ENCODE measurements at regions not wholly inside any gene's neighbourhood (a gene's known extent, or its start where the extent isn't known, plus 50 kb on each side); places are given as distances from the start of the nearest gene placed in this dataset.

- DNase-seq: no peak
Observed at GRCh38 chr11:33615751-33616150, 84.9 kb downstream of the C11orf91 start.

- no peak for DNase-seq
Observed at GRCh38 chr11:33613404-33613803, 87.2 kb downstream of the C11orf91 start.

GRCh38 chr11:33610903-33611302, 89.7 kb downstream of the C11orf91 start:
- no peak for DNase-seq

- no peak for DNase-seq
Observed at GRCh38 chr11:33608386-33608785, 92.2 kb downstream of the C11orf91 start.

GRCh38 chr11:33606762-33607161, 93.9 kb downstream of the C11orf91 start:
- DNase-seq: no peak

GRCh38 chr11:33605703-33606102, 94.9 kb downstream of the C11orf91 start:
- DNase-seq: no peak

- DNase-seq: no peak
Observed at GRCh38 chr11:33598426-33599069, 102.1 kb downstream of the C11orf91 start.

GRCh38 chr11:33594188-33594587, 106.4 kb downstream of the C11orf91 start:
- DNase-seq: no peak

GRCh38 chr11:33590441-33590840, 110.2 kb downstream of the C11orf91 start:
- DNase-seq: no peak

GRCh38 chr11:33588056-33588455, 112.6 kb downstream of the C11orf91 start:
- DNase-seq: no peak

- DNase-seq: no peak
Observed at GRCh38 chr11:33585586-33586209, 114.9 kb downstream of the C11orf91 start.

GRCh38 chr11:33582636-33583325, 117.8 kb downstream of the C11orf91 start:
- no peak for DNase-seq

GRCh38 chr11:33579101-33579500, 121.5 kb downstream of the C11orf91 start:
- DNase-seq: no peak

GRCh38 chr11:33577204-33577603, 123.4 kb downstream of the C11orf91 start:
- DNase-seq: no peak

GRCh38 chr11:33575311-33575710, 125.3 kb downstream of the C11orf91 start:
- no peak for DNase-seq

- no peak for DNase-seq
Observed at GRCh38 chr11:33574331-33574730, 126.3 kb downstream of the C11orf91 start.

GRCh38 chr11:33569333-33569732, 131.3 kb downstream of the C11orf91 start:
- DNase-seq: no peak

- no peak for DNase-seq
Observed at GRCh38 chr11:33567004-33567403, 133.6 kb downstream of the C11orf91 start.

- DNase-seq: no peak
Observed at GRCh38 chr11:33564856-33565453, 135.7 kb downstream of the C11orf91 start.

GRCh38 chr11:33560729-33561128, 139.9 kb downstream of the C11orf91 start:
- no peak for DNase-seq

- DNase-seq: no peak
Observed at GRCh38 chr11:33559567-33559966, 141.1 kb downstream of the C11orf91 start.

GRCh38 chr11:33558097-33558496, 142.5 kb downstream of the C11orf91 start:
- no peak for DNase-seq

GRCh38 chr11:33557201-33557600, 143.4 kb downstream of the C11orf91 start:
- no peak for DNase-seq

GRCh38 chr11:33554219-33554618, 146.4 kb downstream of the C11orf91 start:
- DNase-seq: no peak
